Spleen (tissue), 11 donors: ENCODE measurements at regions not wholly inside any gene's neighbourhood (a gene's known extent, or its start where the extent isn't known, plus 50 kb on each side); places are given as distances from the start of the nearest gene placed in this dataset.

ENCODE experiments used
- DNase-seq: peaks from one replicate; pipeline ENCODE4 v3.0.0-alpha.2; 2020
- H3K27ac ChIP-seq, 8 donors: fragments of 200-600 bp; sonication (generic) in 7 of 8; 1 replicate in 4 of 8; 2 replicates in 4 of 8; pipeline versions ENCODE4 v1.5.0 to v1.8.0; 2016 to 2021; ENCODE audit warnings: inconsistent platforms in 4 of 8, mild to moderate bottlenecking in 4 of 8, moderate library complexity in 1 of 8
- H3K27me3 ChIP-seq, 7 donors: fragments of 200-600 bp; sonication (generic) in 6 of 7; replicated peaks in 1 of 7; 1 replicate in 4 of 7; 2 replicates in 3 of 7; pipeline versions ENCODE4 v1.5.0 to v1.8.0; 2016 to 2021; ENCODE audit warnings: inconsistent platforms in 3 of 7, mild to moderate bottlenecking in 1 of 7
- H3K36me3 ChIP-seq, 6 donors: fragments of 200-600 bp; sonication (generic) in 5 of 6; 1 replicate in 4 of 6; 2 replicates in 2 of 6; pipeline versions ENCODE4 v1.5.0 to v1.8.0; 2016 to 2021; ENCODE audit warnings: inconsistent platforms in 2 of 6
- H3K4me1 ChIP-seq, 6 donors: fragments of 200-600 bp; sonication (generic) in 5 of 6; 1 replicate in 3 of 6; 2 replicates in 3 of 6; pipeline versions ENCODE4 v1.5.0 to v1.8.0; 2016 to 2021; ENCODE audit warnings: inconsistent platforms in 3 of 6
- H3K4me3 ChIP-seq, 8 donors: fragments of 200-600 bp; sonication (generic) in 7 of 8; 1 replicate in 4 of 8; 2 replicates in 4 of 8; pipeline versions ENCODE4 v1.5.0 to v1.8.0; 2016 to 2021; ENCODE audit warnings: inconsistent platforms in 4 of 8, mild to moderate bottlenecking in 4 of 8, moderate library complexity in 2 of 8
- H3K9me3 ChIP-seq, 8 donors: fragments of 200-600 bp; sonication (generic) in 7 of 8; 1 replicate in 4 of 8; 2 replicates in 4 of 8; pipeline versions ENCODE4 v1.5.0 to v1.8.0; 2016 to 2021; ENCODE audit warnings: inconsistent platforms in 4 of 8
- CTCF ChIP-seq, 11 experiments: fragments of 200-600 bp in 7 of 11; fragments of 450-650 bp in 4 of 11; sonication (generic) in 4 of 11; IDR thresholded peaks in 8 of 11; conservative IDR thresholded peaks in 3 of 11; 1 replicate in 7 of 11; 2 replicates in 4 of 11; pipeline versions ENCODE4 v1.4.0 to v1.8.0; 2016 to 2021; ENCODE audit warnings: antibody characterized with exemption in 11 of 11, inconsistent platforms in 4 of 11, mild to moderate bottlenecking in 1 of 11
- POLR2A ChIP-seq, 3 donors: fragments of 450-650 bp; IDR thresholded peaks; one replicate each; pipeline ENCODE4 v1.5.1; 2017; ENCODE audit warnings: antibody characterized with exemption in 3 of 3, mild to moderate bottlenecking in 1 of 3
- POLR2AphosphoS5 ChIP-seq, 3 donors: sonication (generic); formaldehyde crosslinking; IDR thresholded peaks; one replicate each; pipeline ENCODE4 v1.5.1; 2017; ENCODE audit warnings: antibody characterized with exemption in 3 of 3
- whole genome bisulfite sequencing, 5 donors: extraction: QIAGEN DNeasy Blood & Tissue Kit in 3 of 5; methylation state at CpG; one replicate each; pipeline versions ENCODE4 v1.1.5 to v1.1.7; 2013 to 2018; 5-methylcytosine and 5-hydroxymethylcytosine counted together
- intact Hi-C: fragments of 100-400 bp; cut with DNase I; formaldehyde crosslinking; loops from one replicate; pipeline ENCODE4 v1.15.0; 2023; ENCODE audit warnings: low total_unique reads
- donor health status: healthy with polysubstance abuse.
- donor health status: DM: no; HTN: no; CAD: no; lungs with moderate emphysema.
- donor health status: DM: no; HTN: no; CAD: no.
- donor health status: Bipolar disorder and iron deficiency.
- donor health status: healthy.
- donor health status: DM: no; HTN: no; CAD: no.
- donor health status: DM: yes; HTN: yes; CAD: no.

- Histone ChIP-seq H3K36me3 (no peaks in the 10 kb centered on the region), H3K27me3 (peaks cover 0 to 10% (median 0%) of the 10 kb centered on the region in 7 donors), H3K9me3 (peaks cover 0 to 4% (median 0%) of the 10 kb centered on the region in 8 donors), H3K4me1 (no peaks in the 10 kb centered on the region), H3K4me3 (no peak overlapping the region), H3K27ac (no peak overlapping the region)
- TF ChIP-seq POLR2AphosphoS5 (IDR thresholded peaks at IDR 0.05) (no peak), POLR2A (IDR thresholded peaks at IDR 0.05) (no peak), CTCF (IDR thresholded peaks at IDR 0.05 in 8 of 11, conservative IDR thresholded peaks at IDR 0.05 in 3 of 11) (no peak)
- no peak for DNase-seq
- WGBS, 5 donors = 63 to 79% (median 65%) methylated on average over 1 of the region's 1 CpG
- intact Hi-C loops = no loop called here
Observed at GRCh38 chr10:127610816-127611215, 61.7 kb downstream of the NPS start.

- H3K4me1 ChIP-seq = no peaks in the 10 kb centered on the region
- no peak for DNase-seq
- TF ChIP-seq POLR2AphosphoS5 (IDR thresholded peaks at IDR 0.05) = no peak
- TF ChIP-seq CTCF (IDR thresholded peaks at IDR 0.05 in 8 of 11, conservative IDR thresholded peaks at IDR 0.05 in 3 of 11) = no peak
- no peak for TF ChIP-seq POLR2A (IDR thresholded peaks at IDR 0.05)
- no peaks in the 10 kb centered on the region for H3K36me3 ChIP-seq
- peaks cover 0 to 4% (median 0%) of the 10 kb centered on the region in 8 donors for H3K9me3 ChIP-seq
- peaks cover 0 to 16% (median 0%) of the 10 kb centered on the region in 7 donors for H3K27me3 ChIP-seq
- intact Hi-C loops = no loop called here
- 60 to 71% (median 65%) methylated on average over 7 of the region's 7 CpGs for WGBS, 5 donors
- H3K27ac ChIP-seq = no peak overlapping the region
- H3K4me3 ChIP-seq = no peak overlapping the region
Observed at GRCh38 chr10:127614484-127615017, 65.4 kb downstream of the NPS start.

GRCh38 chr10:127618797-127619196 is 69.7 kb downstream of the NPS start:
- no peak overlapping the region for H3K4me3 ChIP-seq

More at GRCh38 chr10:127618797-127619196, 69.7 kb downstream of the NPS start:
- Histone ChIP-seq H3K36me3 (no peaks in the 10 kb centered on the region), H3K27ac (no peak overlapping the region), H3K27me3 (peaks cover 0 to 5% (median 0%) of the 10 kb centered on the region in 7 donors), H3K9me3 (peaks cover 0 to 4% (median 0%) of the 10 kb centered on the region in 8 donors), H3K4me1 (no peaks in the 10 kb centered on the region)
- 64 to 90% (median 88%) methylated on average over 3 of the region's 3 CpGs for WGBS, 5 donors
- intact Hi-C loops = no loop called here
- no peak for DNase-seq
- TF ChIP-seq CTCF (IDR thresholded peaks at IDR 0.05 in 8 of 11, conservative IDR thresholded peaks at IDR 0.05 in 3 of 11) (no peak), POLR2A (IDR thresholded peaks at IDR 0.05) (no peak), POLR2AphosphoS5 (IDR thresholded peaks at IDR 0.05) (no peak)
